ENCODE measurements at regions not wholly inside any gene's neighbourhood (a gene's known extent, or its start where the extent isn't known, plus 50 kb on each side); places are given as distances from the start of the nearest gene placed in this dataset.

DNA sequence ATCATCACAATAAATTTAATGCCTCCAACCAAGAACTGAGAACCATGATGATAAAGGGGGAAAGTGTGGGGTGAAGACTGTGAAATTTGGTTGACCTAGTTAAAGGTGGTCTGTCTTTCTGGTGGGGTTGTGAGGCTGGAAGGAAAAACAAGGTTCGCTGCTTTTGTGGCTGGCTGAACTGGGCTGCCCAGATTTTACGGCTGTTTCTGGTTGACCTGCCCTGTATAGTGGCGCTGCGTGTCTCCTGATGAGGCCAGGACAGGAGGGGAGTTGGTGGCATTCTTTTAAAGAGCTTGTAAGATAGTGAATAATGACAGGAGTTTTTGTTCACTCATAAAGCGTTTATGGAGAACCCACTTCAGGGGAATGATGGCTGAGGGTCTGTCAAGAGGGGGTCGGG lies 101.8 kb downstream of the CYP26A1 start:
- Histone ChIP-seq H3K36me3 (ENCODE audit: control insufficient read depth in 1 of 2, insufficient read depth in 2 of 2, low read depth in 1 of 2, low read length in 2 of 2) (no peaks in the 10 kb centered on the region), H2BK120ac (ENCODE audit: low read depth, low read length) (no peak overlapping the region), H4K91ac (ENCODE audit: low read length) (no peak overlapping the region), H3K9me3 (ENCODE audit: control insufficient read depth, low read length) (peaks cover 12% of the 10 kb centered on the region), H3K9ac (ENCODE audit: low read length) (no peak overlapping the region), H3K18ac (ENCODE audit: low read depth in 1 of 2, low read length in 2 of 2) (no peak overlapping the region), H3K4me2 (ENCODE audit: low read length, poor library complexity, severe bottlenecking) (no peak overlapping the region), H3K27ac (ENCODE audit: low read length, poor library complexity, severe bottlenecking) (no peak overlapping the region), H3K14ac (ENCODE audit: low read length in 2 of 2) (no peak overlapping the region), H2BK5ac (ENCODE audit: low read depth, low read length, poor library complexity, severe bottlenecking) (no peak overlapping the region), H3K4ac (ENCODE audit: low read depth in 1 of 2, low read length in 2 of 2) (no peak overlapping the region), H3K4me3 (ENCODE audit: insufficient read depth in 1 of 2, low read depth in 1 of 2, low read length in 2 of 2) (no peak overlapping the region), H3K79me1 (replicated peaks; ENCODE audit: low read length, poor library complexity, severe bottlenecking) (no peaks in the 10 kb centered on the region), H4K8ac (ENCODE audit: low read length) (no peak overlapping the region), H2BK12ac (ENCODE audit: low read length in 2 of 2) (no peak overlapping the region), H3K27me3 (ENCODE audit: control insufficient read depth in 1 of 2, insufficient read depth in 1 of 2, low read length in 2 of 2) (peaks cover 17 to 31% of the 10 kb centered on the region in 2 experiments), H2AK5ac (ENCODE audit: low read length, severe bottlenecking) (no peak overlapping the region), H3K23ac (ENCODE audit: low read length in 2 of 2) (no peak overlapping the region), H2AFZ (ENCODE audit: low read depth, low read length) (no peak overlapping the region), H2BK15ac (ENCODE audit: low read depth, poor library complexity, severe bottlenecking) (no peak overlapping the region), H3K4me1 (ENCODE audit: control insufficient read depth, insufficient read depth, low read depth, low read length) (no peaks in the 10 kb centered on the region)
- WGBS = 70% methylated on average over 6 of the region's 6 CpGs
- DNase-seq = no peak

DNA sequence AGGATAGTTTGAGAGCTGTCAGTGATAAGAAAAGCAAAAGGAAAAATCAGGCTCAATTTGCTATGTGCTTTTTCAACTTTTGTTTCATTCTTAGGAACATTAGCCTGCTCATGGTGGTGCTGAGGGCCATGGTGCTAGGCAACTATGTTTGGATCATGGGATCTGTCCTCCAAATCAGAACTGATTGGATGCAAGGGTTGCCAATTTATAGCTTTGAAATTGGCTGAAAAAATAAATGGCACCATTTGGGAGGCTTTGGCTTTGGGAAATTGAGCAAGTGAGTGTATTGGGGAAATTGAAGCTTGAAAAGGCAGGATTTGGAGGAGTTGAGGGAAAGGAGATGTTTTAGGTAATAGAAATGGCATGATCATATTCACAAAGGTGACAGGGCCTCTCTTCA lies 103.8 kb downstream of the CYP26A1 start:
- Histone ChIP-seq H3K14ac (ENCODE audit: low read length in 2 of 2) (no peak overlapping the region), H3K18ac (ENCODE audit: low read depth in 1 of 2, low read length in 2 of 2) (no peak overlapping the region), H3K9ac (ENCODE audit: low read length) (no peak overlapping the region), H2BK15ac (ENCODE audit: low read depth, poor library complexity, severe bottlenecking) (no peak overlapping the region), H2BK120ac (ENCODE audit: low read depth, low read length) (no peak overlapping the region), H3K4ac (ENCODE audit: low read depth in 1 of 2, low read length in 2 of 2) (no peak overlapping the region), H3K79me1 (replicated peaks; ENCODE audit: low read length, poor library complexity, severe bottlenecking) (no peaks in the 10 kb centered on the region), H2BK12ac (ENCODE audit: low read length in 2 of 2) (no peak overlapping the region), H4K91ac (ENCODE audit: low read length) (no peak overlapping the region), H3K27me3 (ENCODE audit: control insufficient read depth in 1 of 2, insufficient read depth in 1 of 2, low read length in 2 of 2) (peaks cover 17 to 36% of the 10 kb centered on the region in 2 experiments), H2BK5ac (ENCODE audit: low read depth, low read length, poor library complexity, severe bottlenecking) (no peak overlapping the region), H3K4me2 (ENCODE audit: low read length, poor library complexity, severe bottlenecking) (no peak overlapping the region), H3K4me1 (ENCODE audit: control insufficient read depth, insufficient read depth, low read depth, low read length) (no peaks in the 10 kb centered on the region), H2AK5ac (ENCODE audit: low read length, severe bottlenecking) (no peak overlapping the region), H2AFZ (ENCODE audit: low read depth, low read length) (no peak overlapping the region), H3K23ac (ENCODE audit: low read length in 2 of 2) (no peak overlapping the region), H4K8ac (ENCODE audit: low read length) (no peak overlapping the region), H3K36me3 (ENCODE audit: control insufficient read depth in 1 of 2, insufficient read depth in 2 of 2, low read depth in 1 of 2, low read length in 2 of 2) (no peaks in the 10 kb centered on the region), H3K4me3 (ENCODE audit: insufficient read depth in 1 of 2, low read depth in 1 of 2, low read length in 2 of 2) (no peak overlapping the region), H3K27ac (ENCODE audit: low read length, poor library complexity, severe bottlenecking) (no peak overlapping the region), H3K9me3 (ENCODE audit: control insufficient read depth, low read length) (peaks cover under 1% of the 10 kb centered on the region)
- no peak for DNase-seq

DNA sequence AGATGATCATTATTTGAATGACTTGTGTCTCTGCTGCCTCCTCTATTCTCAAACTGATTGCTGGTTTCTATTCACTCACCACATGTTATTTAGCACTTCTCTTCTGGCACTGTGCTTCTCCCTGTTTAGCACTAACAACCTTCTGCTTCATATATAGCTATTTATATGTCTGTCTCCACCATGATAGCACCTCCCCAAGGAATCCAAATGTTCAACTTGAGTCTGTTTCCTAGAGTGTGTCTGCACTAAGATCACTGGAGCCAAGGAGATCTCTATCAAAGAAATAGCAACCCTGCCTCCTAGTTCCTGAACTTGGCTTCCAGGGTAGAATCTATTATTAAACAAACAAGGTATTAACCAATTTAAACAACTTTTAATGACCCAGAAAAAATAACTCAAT lies 104.5 kb downstream of the CYP26A1 start:
- Histone ChIP-seq H3K36me3 (ENCODE audit: control insufficient read depth in 1 of 2, insufficient read depth in 2 of 2, low read depth in 1 of 2, low read length in 2 of 2) (no peaks in the 10 kb centered on the region), H3K4ac (ENCODE audit: low read depth in 1 of 2, low read length in 2 of 2) (no peak overlapping the region), H3K14ac (ENCODE audit: low read length in 2 of 2) (no peak overlapping the region), H3K23ac (ENCODE audit: low read length in 2 of 2) (no peak overlapping the region), H3K4me2 (ENCODE audit: low read length, poor library complexity, severe bottlenecking) (no peak overlapping the region), H2BK15ac (ENCODE audit: low read depth, poor library complexity, severe bottlenecking) (no peak overlapping the region), H2BK120ac (ENCODE audit: low read depth, low read length) (no peak overlapping the region), H2AK5ac (ENCODE audit: low read length, severe bottlenecking) (no peak overlapping the region), H3K4me1 (ENCODE audit: control insufficient read depth, insufficient read depth, low read depth, low read length) (no peaks in the 10 kb centered on the region), H4K8ac (ENCODE audit: low read length) (no peak overlapping the region), H3K9me3 (ENCODE audit: control insufficient read depth, low read length) (no peaks in the 10 kb centered on the region), H3K4me3 (ENCODE audit: insufficient read depth in 1 of 2, low read depth in 1 of 2, low read length in 2 of 2) (no peak overlapping the region), H3K18ac (ENCODE audit: low read depth in 1 of 2, low read length in 2 of 2) (no peak overlapping the region), H2BK12ac (ENCODE audit: low read length in 2 of 2) (no peak overlapping the region), H3K27me3 (ENCODE audit: control insufficient read depth in 1 of 2, insufficient read depth in 1 of 2, low read length in 2 of 2) (peaks cover 17 to 34% of the 10 kb centered on the region in 2 experiments), H2BK5ac (ENCODE audit: low read depth, low read length, poor library complexity, severe bottlenecking) (no peak overlapping the region), H3K9ac (ENCODE audit: low read length) (no peak overlapping the region), H4K91ac (ENCODE audit: low read length) (no peak overlapping the region), H3K79me1 (replicated peaks; ENCODE audit: low read length, poor library complexity, severe bottlenecking) (no peaks in the 10 kb centered on the region), H3K27ac (ENCODE audit: low read length, poor library complexity, severe bottlenecking) (no peak overlapping the region), H2AFZ (ENCODE audit: low read depth, low read length) (no peak overlapping the region)
- no peak for DNase-seq

DNA sequence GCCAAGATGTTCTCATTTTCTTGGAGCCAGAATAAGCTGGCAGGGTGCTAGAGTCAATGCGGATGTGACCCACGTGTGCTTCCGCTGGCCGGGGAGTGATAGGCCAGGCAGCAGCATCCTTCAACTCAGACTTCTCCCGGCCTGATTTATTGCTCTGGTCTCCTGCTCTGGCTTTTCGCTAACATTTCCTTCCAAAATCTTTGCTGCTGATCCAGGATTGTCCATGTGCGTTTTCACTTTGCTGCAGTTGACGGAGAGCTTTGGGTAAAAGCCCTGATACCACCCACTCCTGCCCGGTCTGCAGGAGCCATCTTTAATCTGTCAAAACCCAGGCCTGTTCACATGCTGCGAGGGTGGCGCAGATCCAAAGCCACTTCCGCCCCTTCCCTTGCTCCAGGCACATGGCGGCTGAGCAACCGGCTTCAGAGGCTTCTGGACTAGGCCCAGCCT lies 106.8 kb downstream of the CYP26A1 start:
- no peak overlapping the region for H2BK120ac ChIP-seq (ENCODE audit: low read depth, low read length)
- H3K4me3 ChIP-seq (ENCODE audit: insufficient read depth in 1 of 2, low read depth in 1 of 2, low read length in 2 of 2) = peak overlapping the region in 1 of 2 experiments; percentile 14
- no peak overlapping the region for H2BK15ac ChIP-seq (ENCODE audit: low read depth, poor library complexity, severe bottlenecking)
- H3K23ac ChIP-seq (ENCODE audit: low read length in 2 of 2) = no peak overlapping the region
- H3K79me1 ChIP-seq (replicated peaks; ENCODE audit: low read length, poor library complexity, severe bottlenecking) = no peaks in the 10 kb centered on the region
- 74% methylated on average over 14 of the region's 14 CpGs for WGBS
- H2BK5ac ChIP-seq (ENCODE audit: low read depth, low read length, poor library complexity, severe bottlenecking) = no peak overlapping the region
- no peak overlapping the region for H3K4me2 ChIP-seq (ENCODE audit: low read length, poor library complexity, severe bottlenecking)
- no peak overlapping the region for H3K4ac ChIP-seq (ENCODE audit: low read depth in 1 of 2, low read length in 2 of 2)
- no peak overlapping the region for H4K91ac ChIP-seq (ENCODE audit: low read length)
- H4K8ac ChIP-seq (ENCODE audit: low read length) = no peak overlapping the region
- no peak for DNase-seq
- peaks cover 2 to 18% of the 10 kb centered on the region in 2 experiments for H3K27me3 ChIP-seq (ENCODE audit: control insufficient read depth in 1 of 2, insufficient read depth in 1 of 2, low read length in 2 of 2)
- H3K18ac ChIP-seq (ENCODE audit: low read depth in 1 of 2, low read length in 2 of 2) = no peak overlapping the region
- no peak overlapping the region for H2AK5ac ChIP-seq (ENCODE audit: low read length, severe bottlenecking)
- no peaks in the 10 kb centered on the region for H3K4me1 ChIP-seq (ENCODE audit: control insufficient read depth, insufficient read depth, low read depth, low read length)
- H3K9ac ChIP-seq (ENCODE audit: low read length) = peak overlapping the region; percentile 24
- no peak overlapping the region for H2BK12ac ChIP-seq (ENCODE audit: low read length in 2 of 2)
- no peaks in the 10 kb centered on the region for H3K9me3 ChIP-seq (ENCODE audit: control insufficient read depth, low read length)
- no peak overlapping the region for H3K27ac ChIP-seq (ENCODE audit: low read length, poor library complexity, severe bottlenecking)
- H2AFZ ChIP-seq (ENCODE audit: low read depth, low read length) = no peak overlapping the region
- no peak overlapping the region for H3K14ac ChIP-seq (ENCODE audit: low read length in 2 of 2)
- H3K36me3 ChIP-seq (ENCODE audit: control insufficient read depth in 1 of 2, insufficient read depth in 2 of 2, low read depth in 1 of 2, low read length in 2 of 2) = no peaks in the 10 kb centered on the region

All from mesenchymal stem cell (in vitro differentiated cells and primary cell).